Activated T-helper 1 cell treated with anti-CD3 and anti-CD28 coated beads, Interleukin-12 subunit alpha, Interleukin-12 subunit beta, Interleukin-2, Interleukin-4 antibody, amounts not matched to agents 30 ng/mL and 10 ng/mL and 1 ng/mL, durations not matched to agents 14 hours and 24 hours and 36 hours (primary cell): ENCODE measurements at regions not wholly inside any gene's neighbourhood (a gene's known extent, or its start where the extent isn't known, plus 50 kb on each side); places are given as distances from the start of the nearest gene placed in this dataset.

Experiments
- DNase-seq: peaks from one replicate; pipeline ENCODE4 v3.0.0; 2021; ENCODE audit warnings: low spot score
- H3K27ac Mint-ChIP-seq: one replicate; pipeline ENCODE4 v1.8.0; 2021; ENCODE audit warnings: mild to moderate bottlenecking, mixed read lengths
- H3K27me3 Mint-ChIP-seq: one replicate; pipeline ENCODE4 v1.8.0; 2022; ENCODE audit warnings: mild to moderate bottlenecking, moderate library complexity, mixed read lengths; ENCODE audit not compliant: insufficient read depth
- H3K36me3 Mint-ChIP-seq: one replicate; pipeline ENCODE4 v1.8.0; 2021; ENCODE audit warnings: low read depth, mixed read lengths
- H3K4me1 Mint-ChIP-seq: one replicate; pipeline ENCODE4 v1.8.0; 2021; ENCODE audit warnings: low read depth, mixed read lengths
- H3K4me3 Mint-ChIP-seq: one replicate; pipeline ENCODE4 v1.8.0; 2021; ENCODE audit warnings: mild to moderate bottlenecking, moderate library complexity, mixed read lengths
- H3K9me3 Mint-ChIP-seq: one replicate; pipeline ENCODE4 v1.8.0; 2021; ENCODE audit warnings: mixed read lengths
- intact Hi-C: fragments of 100-400 bp; cut with micrococcal nuclease; formaldehyde crosslinking; loops from one replicate; pipeline ENCODE4 v1.15.1; 2024

DNA sequence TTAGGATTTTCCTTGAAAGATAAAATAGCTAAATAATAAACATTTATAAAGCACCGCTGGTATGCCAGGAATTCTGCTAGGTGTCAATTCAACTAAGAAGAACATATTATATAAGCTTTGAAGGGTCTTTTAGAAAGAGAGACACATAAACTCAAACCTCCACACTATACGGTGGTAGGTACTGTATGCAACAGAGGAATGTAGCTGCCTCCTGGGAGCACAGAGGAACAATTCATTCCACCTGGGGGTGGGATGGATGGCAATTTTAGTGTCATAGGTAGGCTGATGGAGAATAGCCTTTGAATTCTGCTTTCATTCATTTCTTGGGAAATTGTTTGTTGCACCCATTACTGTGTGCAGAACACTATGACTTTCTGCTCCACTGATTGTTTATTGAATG, 447.1 kb upstream of the MAP3K7 start:
- Mint-ChIP-seq H3K27me3 (peaks cover 2% of the 10 kb centered on the region), H3K4me3 (no peak overlapping the region), H3K4me1 (no peaks in the 10 kb centered on the region), H3K36me3 (no peaks in the 10 kb centered on the region), H3K9me3 (no peaks in the 10 kb centered on the region), H3K27ac (no peak overlapping the region)
- no peak for DNase-seq
- intact Hi-C loops = no loop called here

DNA sequence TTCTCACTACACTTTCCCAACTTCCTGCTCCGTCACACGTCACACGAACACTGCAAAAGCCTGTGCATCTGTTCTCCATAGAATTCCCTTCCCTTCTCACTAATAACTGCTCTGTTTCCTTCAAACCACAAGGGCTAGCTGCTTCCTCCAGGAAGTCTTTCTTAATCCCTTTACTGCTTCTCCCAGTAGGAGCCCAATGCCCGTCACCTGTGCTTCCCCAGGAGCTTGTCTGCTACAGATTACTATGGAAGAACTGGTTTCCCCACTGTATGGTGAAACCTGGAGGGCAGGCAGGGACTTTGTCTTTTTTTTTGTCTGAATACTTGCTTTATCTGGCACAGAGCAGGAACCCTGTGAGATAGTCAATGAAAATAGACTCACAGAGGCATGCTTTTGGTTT, 444.7 kb upstream of the MAP3K7 start:
- no peak overlapping the region for H3K27ac Mint-ChIP-seq
- intact Hi-C loops = no loop called here

DNA sequence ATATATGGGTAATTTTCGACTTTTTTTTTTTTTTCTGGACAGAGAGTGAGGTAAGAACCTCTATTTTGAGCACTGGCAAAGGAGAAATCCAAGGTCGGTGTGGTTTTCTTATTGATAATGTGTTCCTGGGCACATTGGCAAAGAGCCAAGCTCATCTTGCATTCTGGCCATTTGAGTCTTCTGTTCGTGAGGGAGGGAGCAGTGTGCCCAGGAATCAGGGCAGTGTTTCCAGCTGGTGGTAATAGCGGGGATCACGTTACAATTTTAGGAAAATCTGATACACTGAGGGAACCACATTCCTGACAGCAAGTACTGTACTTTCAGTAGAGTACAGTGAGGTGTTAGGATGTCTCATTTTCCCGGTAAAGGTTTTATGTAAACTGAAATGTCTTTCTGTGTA, 442.3 kb upstream of the MAP3K7 start:
- Mint-ChIP-seq H3K9me3 (no peaks in the 10 kb centered on the region), H3K4me3 (no peak overlapping the region), H3K27ac (no peak overlapping the region), H3K27me3 (peaks cover 4% of the 10 kb centered on the region), H3K4me1 (no peaks in the 10 kb centered on the region), H3K36me3 (no peaks in the 10 kb centered on the region)
- DNase-seq = no peak
- intact Hi-C loops = no loop called here

More for the DNA sequence above, 444.7 kb upstream of the MAP3K7 start:
- Mint-ChIP-seq H3K4me3 (no peak overlapping the region), H3K27me3 (peaks cover 4% of the 10 kb centered on the region), H3K9me3 (no peaks in the 10 kb centered on the region), H3K4me1 (no peaks in the 10 kb centered on the region), H3K36me3 (no peaks in the 10 kb centered on the region)
- DNase-seq = no peak

DNA sequence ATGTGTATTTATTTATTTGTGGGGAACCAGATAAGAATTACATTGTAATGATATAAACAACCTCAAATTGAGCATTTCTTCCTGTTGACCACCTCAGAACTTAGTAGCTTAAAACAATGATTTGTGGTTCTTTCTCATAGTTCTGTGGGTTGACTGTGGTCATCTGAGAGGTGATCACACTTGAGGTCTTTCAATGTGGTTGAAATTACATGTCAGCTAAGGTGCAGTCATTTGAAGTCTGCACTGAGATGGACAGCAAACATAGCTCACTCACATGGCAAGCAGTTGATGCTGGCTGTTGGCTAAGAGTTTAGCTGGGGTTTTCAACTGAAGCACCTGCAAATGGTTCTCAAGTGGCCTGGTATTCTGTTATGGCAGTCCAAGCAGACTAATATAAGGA, 436.7 kb upstream of the MAP3K7 start:
- DNase-seq = no peak
- H3K9me3 Mint-ChIP-seq = no peaks in the 10 kb centered on the region
- no peak overlapping the region for H3K4me3 Mint-ChIP-seq
- intact Hi-C loops = no loop called here
- H3K27me3 Mint-ChIP-seq = peaks cover 2% of the 10 kb centered on the region
- no peak overlapping the region for H3K27ac Mint-ChIP-seq
- no peaks in the 10 kb centered on the region for H3K4me1 Mint-ChIP-seq
- H3K36me3 Mint-ChIP-seq = no peaks in the 10 kb centered on the region

DNA sequence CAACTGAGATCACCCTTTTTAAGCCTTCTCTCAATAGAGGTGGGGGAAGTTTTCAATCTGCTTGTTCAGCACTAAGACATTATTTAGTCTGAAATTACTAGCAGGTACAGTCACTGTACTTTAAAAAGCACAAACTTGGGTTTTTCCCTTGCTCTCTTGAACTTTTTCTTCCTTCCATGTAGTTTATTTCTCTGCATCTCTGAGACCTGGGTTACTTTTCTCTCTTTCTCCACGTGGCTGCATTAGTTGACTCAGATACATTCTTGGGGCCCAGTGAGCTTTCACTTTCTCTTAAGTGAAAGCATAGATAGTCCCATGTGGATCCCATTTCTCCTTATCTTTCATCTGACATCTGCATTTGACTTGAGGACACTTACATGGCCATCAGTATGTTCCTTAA, 433.9 kb upstream of the MAP3K7 start:
- intact Hi-C loops = no loop called here
- Mint-ChIP-seq H3K27me3 (no peaks in the 10 kb centered on the region), H3K27ac (no peak overlapping the region), H3K9me3 (no peaks in the 10 kb centered on the region), H3K4me3 (no peak overlapping the region), H3K36me3 (no peaks in the 10 kb centered on the region), H3K4me1 (no peaks in the 10 kb centered on the region)
- no peak for DNase-seq

DNA sequence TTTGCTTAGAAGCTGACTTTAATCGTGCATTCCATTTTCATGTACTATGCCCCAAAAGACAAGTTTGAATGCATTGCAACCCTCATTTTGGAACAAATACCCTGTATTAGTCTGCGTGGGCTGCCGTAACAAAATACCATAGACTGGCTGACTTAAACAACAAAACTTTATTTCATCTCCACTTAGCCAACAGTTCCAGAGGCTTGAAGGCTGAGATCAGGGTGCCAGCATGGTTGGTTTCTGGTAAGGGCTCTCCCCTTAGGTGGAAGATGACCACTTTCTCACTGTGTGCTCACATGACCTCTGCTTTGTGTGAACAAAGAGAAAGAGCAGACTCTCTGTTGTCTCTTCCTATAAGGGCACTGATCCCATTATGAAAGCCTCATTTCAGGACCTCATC, 431.7 kb upstream of the MAP3K7 start:
- Mint-ChIP-seq H3K9me3 (no peaks in the 10 kb centered on the region), H3K36me3 (no peaks in the 10 kb centered on the region), H3K4me1 (no peaks in the 10 kb centered on the region), H3K4me3 (no peak overlapping the region), H3K27me3 (no peaks in the 10 kb centered on the region), H3K27ac (no peak overlapping the region)
- DNase-seq = no peak
- intact Hi-C loops = no loop called here

DNA sequence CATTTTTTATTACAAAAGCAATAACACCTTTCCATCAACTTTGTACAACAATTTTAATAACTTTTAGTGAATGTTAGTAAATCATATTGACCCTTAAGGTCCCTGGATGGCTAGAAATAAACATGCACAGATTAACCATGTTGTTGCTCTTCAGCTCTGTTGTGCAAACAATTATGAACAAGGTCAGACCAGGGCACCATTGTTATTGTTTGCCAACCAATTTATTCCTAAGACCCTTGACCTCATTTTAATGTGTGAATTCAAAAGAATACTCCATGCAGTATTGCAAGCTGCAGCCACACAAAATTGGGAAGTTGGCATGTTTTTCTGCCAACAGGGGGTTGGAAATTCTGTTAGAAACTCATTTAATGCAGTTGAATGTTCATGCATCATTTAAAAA, 426.6 kb upstream of the MAP3K7 start:
- Mint-ChIP-seq H3K9me3 (no peaks in the 10 kb centered on the region), H3K27ac (no peak overlapping the region), H3K36me3 (no peaks in the 10 kb centered on the region), H3K4me3 (no peak overlapping the region), H3K4me1 (no peaks in the 10 kb centered on the region), H3K27me3 (peaks cover 2% of the 10 kb centered on the region)
- DNase-seq = no peak
- intact Hi-C loops = no loop called here

DNA sequence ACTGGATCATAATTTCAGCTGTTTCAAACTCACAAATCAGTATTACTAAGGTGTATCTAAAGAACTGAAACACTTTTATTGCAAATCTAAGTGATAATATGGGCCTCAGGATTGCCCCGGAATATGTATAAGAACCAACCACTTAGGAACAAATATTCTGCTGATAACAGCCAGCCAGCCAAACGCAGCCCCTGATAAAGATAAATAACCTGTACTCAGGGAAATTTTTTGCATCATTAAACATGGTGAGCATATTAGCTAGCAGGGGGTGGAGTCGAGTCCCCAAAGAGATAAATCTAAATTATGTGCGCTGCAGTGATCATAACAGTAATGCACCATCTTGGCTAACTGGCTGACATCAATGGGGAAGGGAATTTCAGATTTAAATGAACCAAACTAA, 410.2 kb upstream of the MAP3K7 start:
- no peak for DNase-seq
- intact Hi-C loops = no loop called here
- no peaks in the 10 kb centered on the region for H3K36me3 Mint-ChIP-seq
- no peaks in the 10 kb centered on the region for H3K4me1 Mint-ChIP-seq
- no peak overlapping the region for H3K27ac Mint-ChIP-seq
- H3K27me3 Mint-ChIP-seq = no peaks in the 10 kb centered on the region
- no peaks in the 10 kb centered on the region for H3K9me3 Mint-ChIP-seq
- H3K4me3 Mint-ChIP-seq = no peak overlapping the region

DNA sequence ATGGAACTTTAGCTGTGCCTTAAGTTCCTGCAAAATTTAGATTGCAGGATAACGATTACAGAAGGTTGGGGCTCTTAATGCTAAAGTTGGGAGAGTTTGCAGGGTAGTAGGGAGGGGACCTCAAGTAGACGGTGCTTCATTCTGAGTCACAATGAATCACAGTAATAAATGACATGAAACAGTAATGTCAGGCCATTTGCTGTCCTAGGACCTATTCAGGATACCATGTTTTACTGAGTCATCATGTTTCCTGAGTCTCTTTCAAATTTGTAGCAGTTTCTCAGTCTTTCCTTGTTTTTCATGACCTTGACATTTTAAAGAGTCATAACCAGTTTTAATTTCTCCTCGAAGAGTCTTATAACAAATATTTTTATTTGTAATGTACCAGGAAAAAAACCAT, 406.9 kb upstream of the MAP3K7 start:
- H3K36me3 Mint-ChIP-seq = no peaks in the 10 kb centered on the region
- H3K27me3 Mint-ChIP-seq = no peaks in the 10 kb centered on the region

DNA sequence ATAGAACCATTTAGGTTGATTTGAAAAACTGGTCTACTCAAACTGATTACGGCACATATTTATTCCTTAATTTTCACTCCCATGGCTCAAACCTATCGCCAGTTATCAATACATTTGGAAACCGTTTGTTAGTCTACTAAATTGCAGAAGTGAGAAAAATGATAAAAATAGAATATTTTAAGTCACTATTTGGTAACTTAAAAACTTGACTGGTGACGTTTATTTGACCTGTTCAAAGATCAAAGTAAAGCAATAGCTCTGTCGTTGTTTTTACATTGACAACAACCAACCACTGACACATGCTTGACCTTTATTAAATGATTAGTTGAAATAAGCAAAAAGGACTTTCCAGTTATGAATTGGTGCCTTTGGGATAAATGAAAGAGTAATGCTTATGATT, 402.9 kb upstream of the MAP3K7 start:
- intact Hi-C loops = no loop called here
- Mint-ChIP-seq H3K4me3 (no peak overlapping the region), H3K27ac (no peak overlapping the region), H3K36me3 (no peaks in the 10 kb centered on the region), H3K9me3 (no peaks in the 10 kb centered on the region), H3K27me3 (peaks cover 3% of the 10 kb centered on the region), H3K4me1 (no peaks in the 10 kb centered on the region)
- DNase-seq = no peak

More for the DNA sequence above, 406.9 kb upstream of the MAP3K7 start:
- no peak overlapping the region for H3K27ac Mint-ChIP-seq
- H3K9me3 Mint-ChIP-seq = no peaks in the 10 kb centered on the region
- H3K4me3 Mint-ChIP-seq = no peak overlapping the region
- H3K4me1 Mint-ChIP-seq = no peaks in the 10 kb centered on the region
- intact Hi-C loops = no loop called here
- DNase-seq = no peak

DNA sequence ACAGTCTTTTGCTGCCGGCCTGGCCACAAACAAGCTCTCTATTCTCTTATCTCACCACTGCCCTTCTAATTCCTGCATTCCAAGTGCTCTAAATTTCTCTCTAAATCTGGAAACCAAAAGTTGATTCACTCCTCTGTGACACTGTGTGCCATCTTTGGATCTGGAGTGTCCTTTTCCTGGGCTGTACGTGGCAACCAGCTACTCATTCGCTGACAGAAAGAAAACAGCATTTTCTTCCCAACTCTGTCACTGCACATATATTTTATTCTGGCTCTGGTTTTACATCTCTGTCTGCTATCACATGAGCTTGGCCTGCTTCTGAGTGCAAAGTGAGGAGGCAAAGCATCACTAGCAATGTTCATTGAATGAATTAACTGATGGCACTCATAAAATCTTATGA, 397.2 kb upstream of the MAP3K7 start:
- Mint-ChIP-seq H3K4me1 (no peaks in the 10 kb centered on the region), H3K36me3 (no peaks in the 10 kb centered on the region), H3K27me3 (peaks cover 5% of the 10 kb centered on the region), H3K27ac (no peak overlapping the region), H3K9me3 (no peaks in the 10 kb centered on the region), H3K4me3 (no peak overlapping the region)
- intact Hi-C loops = no loop called here
- DNase-seq = no peak

DNA sequence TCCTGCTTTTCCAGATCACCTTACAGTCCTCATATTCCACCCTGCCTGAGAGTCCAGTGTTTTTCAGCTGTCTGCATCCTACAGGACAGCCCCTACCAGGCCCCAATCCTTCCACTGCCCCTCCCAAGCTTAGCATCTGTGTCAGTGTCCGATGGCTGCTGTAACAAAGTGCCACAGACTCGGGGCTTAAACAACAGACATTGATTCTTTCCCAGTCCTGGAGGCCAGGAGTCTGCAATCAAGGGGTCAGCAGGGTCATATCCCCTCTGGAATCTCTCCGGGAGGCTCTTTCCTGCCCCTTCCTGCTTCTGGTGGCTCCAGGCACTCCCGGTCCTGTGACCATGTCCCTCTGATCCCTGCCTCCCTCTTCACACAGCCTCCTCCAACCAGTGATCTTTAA, 396.6 kb upstream of the MAP3K7 start:
- H3K4me3 Mint-ChIP-seq = no peak overlapping the region
- intact Hi-C loops = no loop called here
- H3K4me1 Mint-ChIP-seq = no peaks in the 10 kb centered on the region
- no peak for DNase-seq
- no peaks in the 10 kb centered on the region for H3K9me3 Mint-ChIP-seq
- no peak overlapping the region for H3K27ac Mint-ChIP-seq
- H3K27me3 Mint-ChIP-seq = peaks cover 5% of the 10 kb centered on the region
- no peaks in the 10 kb centered on the region for H3K36me3 Mint-ChIP-seq

DNA sequence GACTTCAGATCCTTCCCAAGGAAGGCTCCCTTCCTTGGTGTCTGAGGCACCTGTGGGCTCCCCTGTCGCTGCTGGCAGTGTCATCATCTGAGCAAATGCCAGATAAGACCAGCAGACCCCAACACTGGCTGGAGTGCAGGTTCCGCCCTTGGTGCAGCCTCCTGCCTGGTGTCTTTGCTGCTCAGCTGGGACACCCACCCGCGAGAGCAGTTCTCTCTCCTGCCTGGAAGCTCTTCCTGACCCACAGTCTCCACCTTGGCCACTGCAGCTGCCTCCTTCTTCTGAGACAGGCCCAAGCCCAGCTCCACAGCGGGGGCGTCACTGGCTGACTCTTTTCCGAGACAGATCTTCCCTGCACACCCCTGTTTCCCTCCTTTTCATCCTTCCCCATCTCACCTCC, 395.7 kb upstream of the MAP3K7 start:
- no peak for DNase-seq
- Mint-ChIP-seq H3K27ac (no peak overlapping the region), H3K27me3 (peaks cover 5% of the 10 kb centered on the region), H3K36me3 (no peaks in the 10 kb centered on the region), H3K4me1 (no peaks in the 10 kb centered on the region), H3K9me3 (no peaks in the 10 kb centered on the region), H3K4me3 (no peak overlapping the region)
- intact Hi-C loops = no loop called here

DNA sequence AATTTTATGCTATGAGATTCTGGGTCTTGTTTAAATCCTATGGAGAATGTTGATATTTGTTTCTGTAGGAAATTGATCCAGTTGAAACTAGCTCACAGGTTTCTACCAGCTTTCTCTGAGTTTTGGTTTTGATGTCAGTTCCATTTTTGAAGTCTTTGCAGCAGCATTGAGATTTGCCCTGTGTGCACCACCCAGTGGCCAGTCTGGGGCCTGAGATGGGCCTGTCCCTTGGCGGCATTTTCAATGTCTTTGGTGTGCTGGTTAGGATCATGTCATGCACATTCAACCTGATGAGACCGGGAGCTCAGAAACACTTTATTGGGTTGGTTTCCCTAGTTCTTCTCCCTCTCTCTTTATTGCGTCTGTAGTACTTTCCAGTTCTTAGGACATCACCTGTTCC, 395.2 kb upstream of the MAP3K7 start:
- Mint-ChIP-seq H3K4me3 (no peak overlapping the region), H3K9me3 (no peaks in the 10 kb centered on the region), H3K27me3 (peaks cover 5% of the 10 kb centered on the region), H3K4me1 (no peaks in the 10 kb centered on the region), H3K36me3 (no peaks in the 10 kb centered on the region), H3K27ac (no peak overlapping the region)
- no peak for DNase-seq
- intact Hi-C loops = no loop called here
